GM21423 (cell line): ENCODE measurements at regions not wholly inside any gene's neighbourhood (a gene's known extent, or its start where the extent isn't known, plus 50 kb on each side); places are given as distances from the start of the nearest gene placed in this dataset.
"Not testable (repeated sequence)": the region's sequence is repeated elsewhere in the genome, so short reads cannot be mapped to it uniquely, and the experiment has no call there.

Experiments used
- ATAC-seq: cut with Tn5 transposase; IDR thresholded peaks from one replicate; pipeline ENCODE4 v1.9.1; 2021; ENCODE audit warnings: mild to moderate bottlenecking, moderate library complexity; ENCODE audit not compliant: unreplicated experiment

GRCh38 chr4:3865986-3866812 lies 100.0 kb downstream of the ADRA2C start:
- ATAC-seq, result no peak

DNA sequence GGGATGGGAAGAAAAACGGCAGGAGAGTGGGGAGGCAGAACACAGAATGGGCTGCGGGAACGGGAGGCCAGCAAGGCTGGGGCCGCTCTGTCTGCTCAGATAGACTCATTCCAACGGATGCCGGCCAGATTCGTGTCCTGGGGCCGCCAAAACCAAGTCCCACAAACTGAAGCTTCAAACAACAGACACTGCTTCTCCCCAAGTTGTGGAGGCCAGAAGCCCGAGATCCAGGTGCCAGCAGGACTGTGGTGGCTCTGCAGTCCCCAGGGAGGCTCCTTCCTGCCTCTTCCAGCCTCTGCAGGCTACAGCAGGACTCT lies 100.6 kb downstream of the ADRA2C start:
- no peak for ATAC-seq

GRCh38 chr4:3867403-3868100 lies 101.4 kb downstream of the ADRA2C start:
- ATAC-seq, result no peak

- no peak for ATAC-seq
These were observed 102.3 kb downstream of the ADRA2C start for GRCh38 chr4:3868211-3869173.

GRCh38 chr4:3869174-3869572 lies 103.0 kb downstream of the ADRA2C start:
- ATAC-seq, result no peak

GRCh38 chr4:3869661-3870566 lies 103.7 kb downstream of the ADRA2C start:
- ATAC-seq, result no peak

DNA sequence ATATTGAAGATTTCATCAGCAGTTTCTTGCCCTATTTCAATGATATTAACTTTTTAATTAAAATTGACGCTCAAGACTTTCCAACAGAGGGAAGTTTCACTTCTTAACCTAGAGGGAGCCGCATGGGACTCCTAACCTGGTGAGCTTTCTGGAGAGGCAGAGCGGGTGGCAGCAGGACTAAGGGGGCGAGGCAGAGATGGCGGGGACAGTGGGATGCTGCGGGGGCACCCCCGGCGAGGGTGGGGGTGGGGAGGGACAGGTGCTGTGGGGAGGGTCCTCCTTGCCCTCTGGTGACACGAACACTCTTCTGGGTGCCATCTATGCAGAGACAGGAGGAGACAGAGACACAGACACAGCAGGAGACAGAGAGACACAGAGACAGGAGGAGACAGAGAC lies 104.4 kb downstream of the ADRA2C start:
- no peak for ATAC-seq

- no peak for ATAC-seq
These were observed 105.1 kb downstream of the ADRA2C start for GRCh38 chr4:3871181-3871852.

DNA sequence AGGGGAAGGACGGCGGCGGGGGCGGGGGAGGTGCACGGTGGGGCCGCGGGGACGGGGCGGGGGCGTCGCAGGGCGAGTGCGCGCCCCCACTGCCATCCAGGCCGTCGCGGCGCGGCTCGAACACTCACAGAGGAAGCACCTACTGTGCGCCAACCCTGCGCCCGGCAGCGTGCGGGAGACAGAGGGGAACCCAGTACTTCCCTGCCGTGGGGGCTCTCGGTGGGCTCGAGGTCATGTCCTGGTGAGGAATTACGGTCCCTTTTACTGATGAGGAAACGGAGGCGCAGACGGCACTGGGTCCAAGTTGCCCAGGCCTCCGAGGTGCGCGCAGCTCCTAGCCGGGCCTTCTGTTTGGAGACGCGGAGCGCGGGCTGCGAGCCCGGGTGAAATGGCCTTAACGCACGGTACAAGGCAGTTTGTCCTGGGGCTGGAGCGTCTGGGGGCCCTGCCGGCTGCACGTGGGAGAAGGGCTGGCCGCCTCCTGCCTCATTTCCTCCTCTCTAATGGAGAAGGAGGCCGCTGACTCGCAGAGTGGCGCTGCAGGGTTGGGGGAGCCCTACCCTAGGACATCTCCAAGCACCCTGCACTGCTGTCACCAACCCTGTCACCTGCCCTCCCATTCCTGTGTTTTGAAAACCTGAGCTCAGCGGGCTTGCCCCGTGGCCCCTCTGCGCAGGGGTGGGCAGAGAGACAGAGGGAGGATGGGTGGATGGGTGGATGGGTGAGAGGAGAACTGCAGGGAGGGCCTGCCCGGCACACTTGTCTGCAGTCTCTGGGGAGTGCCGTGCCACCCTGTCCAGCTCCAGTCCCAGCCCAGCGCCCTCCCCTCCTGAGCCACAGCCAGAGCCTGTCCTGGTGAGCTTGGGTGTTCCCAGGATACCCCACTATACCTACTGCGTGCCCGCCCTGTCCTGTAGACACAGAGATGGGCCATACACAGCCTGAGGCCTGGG lies 106.0 kb downstream of the ADRA2C start:
- no peak for ATAC-seq

- no peak for ATAC-seq
These were observed 106.7 kb downstream of the ADRA2C start for GRCh38 chr4:3872834-3873313.

DNA sequence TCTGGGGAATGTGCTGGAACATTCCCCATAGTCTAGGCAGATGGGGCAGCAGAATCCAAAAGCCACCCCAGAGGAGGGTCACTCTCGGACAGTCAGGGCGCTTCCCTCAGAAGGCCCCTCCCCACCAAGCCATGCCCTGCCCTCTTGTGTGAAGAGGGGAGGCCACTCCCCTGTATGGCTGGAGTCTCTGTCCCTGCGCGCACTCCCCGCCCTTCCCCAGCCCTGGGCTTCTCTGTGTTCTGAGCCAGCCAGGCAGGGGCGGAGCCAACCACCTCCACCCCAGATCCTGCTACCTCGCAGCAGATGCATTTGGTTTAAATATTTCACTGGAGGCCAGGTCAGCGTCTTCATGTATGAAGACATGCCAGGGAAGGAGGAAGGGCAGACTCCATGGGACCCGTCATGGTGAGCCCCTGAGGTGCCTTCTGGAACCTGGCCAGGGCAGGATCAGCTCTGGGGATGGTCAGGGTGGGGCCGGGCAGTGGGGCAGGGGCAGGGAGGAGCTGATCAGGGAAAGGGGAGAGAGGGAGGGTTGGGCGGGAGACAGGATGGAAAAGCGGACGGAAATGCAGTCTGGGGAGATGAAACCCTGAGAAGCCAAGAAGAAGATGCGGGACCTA lies 107.3 kb downstream of the ADRA2C start:
- no peak for ATAC-seq

GRCh38 chr4:3874028-3874415 lies 107.8 kb downstream of the ADRA2C start:
- no peak for ATAC-seq

GRCh38 chr4:3874525-3875110 lies 108.4 kb downstream of the ADRA2C start:
- ATAC-seq, result no peak

- ATAC-seq, result no peak
These were observed 109.3 kb downstream of the ADRA2C start for GRCh38 chr4:3875466-3875865.

- not testable (repeated sequence) for ATAC-seq
These were observed 110.1 kb downstream of the ADRA2C start for GRCh38 chr4:3876057-3876845.

- ATAC-seq, result no peak
These were observed 111.1 kb downstream of the ADRA2C start for GRCh38 chr4:3877236-3877635.

DNA sequence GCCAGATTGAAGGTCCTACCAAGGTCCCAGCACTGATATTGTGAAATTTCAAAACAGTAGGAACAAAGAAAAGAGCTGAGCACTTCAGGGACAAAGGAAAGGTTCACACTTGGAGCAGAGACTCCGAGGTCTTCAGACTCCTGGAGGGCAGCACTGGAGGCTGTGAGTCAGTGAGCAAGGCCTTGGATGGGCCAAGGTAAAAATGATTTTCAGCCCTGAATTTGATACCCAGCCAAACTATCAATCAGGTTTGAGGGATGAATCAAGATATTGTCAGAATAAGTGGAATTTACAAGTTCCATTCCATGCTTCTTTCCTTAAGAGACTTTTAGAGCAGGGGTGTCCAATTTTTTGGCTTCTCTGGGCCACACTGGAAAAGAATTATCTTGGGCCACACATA lies 111.7 kb downstream of the ADRA2C start:
- no peak for ATAC-seq
